ENCODE measurements at regions not wholly inside any gene's neighbourhood (a gene's known extent, or its start where the extent isn't known, plus 50 kb on each side); places are given as distances from the start of the nearest gene placed in this dataset.

DNA sequence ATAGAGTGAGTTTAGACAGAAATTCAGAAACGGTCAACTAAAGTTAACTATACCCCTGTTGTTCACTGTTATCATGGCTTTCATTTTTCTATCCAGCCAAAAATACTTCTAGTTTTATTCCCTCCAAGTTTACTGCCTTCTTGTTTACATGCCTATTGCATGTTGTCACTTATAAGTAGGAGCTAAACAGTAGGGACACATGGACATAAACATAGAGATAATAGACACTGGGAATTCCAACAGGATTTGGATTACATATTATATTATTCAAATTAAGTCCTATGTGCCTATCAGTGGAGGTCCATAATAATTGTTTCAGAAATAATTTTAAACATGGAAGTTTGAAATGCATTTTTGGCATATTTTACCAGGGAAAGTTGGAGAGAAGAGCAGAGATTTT, 269.1 kb upstream of the ZNF717 start:
- TF ChIP-seq, protein P1, sequence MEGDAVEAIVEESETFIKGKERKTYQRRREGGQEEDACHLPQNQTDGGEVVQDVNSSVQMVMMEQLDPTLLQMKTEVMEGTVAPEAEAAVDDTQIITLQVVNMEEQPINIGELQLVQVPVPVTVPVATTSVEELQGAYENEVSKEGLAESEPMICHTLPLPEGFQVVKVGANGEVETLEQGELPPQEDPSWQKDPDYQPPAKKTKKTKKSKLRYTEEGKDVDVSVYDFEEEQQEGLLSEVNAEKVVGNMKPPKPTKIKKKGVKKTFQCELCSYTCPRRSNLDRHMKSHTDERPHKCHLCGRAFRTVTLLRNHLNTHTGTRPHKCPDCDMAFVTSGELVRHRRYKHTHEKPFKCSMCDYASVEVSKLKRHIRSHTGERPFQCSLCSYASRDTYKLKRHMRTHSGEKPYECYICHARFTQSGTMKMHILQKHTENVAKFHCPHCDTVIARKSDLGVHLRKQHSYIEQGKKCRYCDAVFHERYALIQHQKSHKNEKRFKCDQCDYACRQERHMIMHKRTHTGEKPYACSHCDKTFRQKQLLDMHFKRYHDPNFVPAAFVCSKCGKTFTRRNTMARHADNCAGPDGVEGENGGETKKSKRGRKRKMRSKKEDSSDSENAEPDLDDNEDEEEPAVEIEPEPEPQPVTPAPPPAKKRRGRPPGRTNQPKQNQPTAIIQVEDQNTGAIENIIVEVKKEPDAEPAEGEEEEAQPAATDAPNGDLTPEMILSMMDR (IDR thresholded peaks at IDR 0.05) = no peak
- Histone ChIP-seq H3K4me1 (ENCODE audit: control insufficient read depth in 1 of 2, low read depth in 2 of 2) (no peaks in the 10 kb centered on the region), H3K27me3 (replicated peaks; ENCODE audit: insufficient read depth) (no peaks in the 10 kb centered on the region), H3K9me3 (no peaks in the 10 kb centered on the region), H3K4me3 (no peak overlapping the region), H3K27ac (no peak overlapping the region), H3K36me3 (no peaks in the 10 kb centered on the region)
- DNase-seq (ENCODE audit: low spot score) (no peak), ATAC-seq (ENCODE audit: insufficient number of reproducible peaks, low FRiP score, low read depth) (no peak)

DNA sequence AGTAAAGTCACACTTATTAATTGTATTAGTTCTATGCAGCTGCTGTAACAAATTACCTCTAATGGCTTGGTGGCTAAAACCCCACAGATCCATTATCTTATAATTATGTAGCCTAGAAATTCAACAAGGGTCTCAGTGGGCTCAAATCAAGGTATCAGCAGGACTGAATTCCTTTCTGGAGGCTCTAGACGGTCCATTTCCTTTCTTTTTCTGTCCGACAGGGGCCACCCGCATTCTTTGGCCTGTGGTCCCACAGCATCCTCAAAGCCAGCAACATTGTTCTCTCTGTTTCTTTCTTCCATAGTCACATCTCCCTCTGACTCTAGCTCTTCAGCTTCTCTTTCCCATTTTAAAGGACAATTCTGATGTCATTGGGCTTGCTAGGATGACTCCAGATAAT, 276.3 kb upstream of the ZNF717 start:
- ATAC-seq (ENCODE audit: insufficient number of reproducible peaks, low FRiP score, low read depth) = no peak
- TF ChIP-seq, protein P1 (IDR thresholded peaks at IDR 0.05) = no peak

GRCh38 chr3:76063019-76063418, 277.7 kb upstream of the ZNF717 start:
- DNase-seq (ENCODE audit: low spot score) (no peak), ATAC-seq (ENCODE audit: insufficient number of reproducible peaks, low FRiP score, low read depth) (no peak)
- H3K4me1 ChIP-seq (ENCODE audit: control insufficient read depth in 1 of 2, low read depth in 2 of 2) = no peaks in the 10 kb centered on the region
- TF ChIP-seq, protein P1 (IDR thresholded peaks at IDR 0.05) = no peak
- H3K27ac ChIP-seq = no peak overlapping the region
- H3K27me3 ChIP-seq (replicated peaks; ENCODE audit: insufficient read depth) = no peaks in the 10 kb centered on the region
- no peaks in the 10 kb centered on the region for H3K36me3 ChIP-seq
- no peak overlapping the region for H3K4me3 ChIP-seq
- no peaks in the 10 kb centered on the region for H3K9me3 ChIP-seq

More for the DNA sequence above, 276.3 kb upstream of the ZNF717 start:
- Histone ChIP-seq H3K36me3 (no peaks in the 10 kb centered on the region), H3K4me3 (no peak overlapping the region), H3K27ac (no peak overlapping the region), H3K4me1 (ENCODE audit: control insufficient read depth in 1 of 2, low read depth in 2 of 2) (no peaks in the 10 kb centered on the region), H3K9me3 (no peaks in the 10 kb centered on the region), H3K27me3 (replicated peaks; ENCODE audit: insufficient read depth) (no peaks in the 10 kb centered on the region)
- DNase-seq (ENCODE audit: low spot score) = no peak

- TF ChIP-seq, protein P1 (IDR thresholded peaks at IDR 0.05) = no peak
- Histone ChIP-seq H3K27ac (no peak overlapping the region), H3K36me3 (no peaks in the 10 kb centered on the region), H3K4me1 (ENCODE audit: control insufficient read depth in 1 of 2, low read depth in 2 of 2) (no peaks in the 10 kb centered on the region), H3K4me3 (no peak overlapping the region), H3K9me3 (no peaks in the 10 kb centered on the region), H3K27me3 (replicated peaks; ENCODE audit: insufficient read depth) (no peaks in the 10 kb centered on the region)
- DNase-seq (ENCODE audit: low spot score) (no peak), ATAC-seq (ENCODE audit: insufficient number of reproducible peaks, low FRiP score, low read depth) (no peak)
Measured at GRCh38 chr3:76063811-76064210, 278.5 kb upstream of the ZNF717 start.

GRCh38 chr3:76065964-76066363, 280.6 kb upstream of the ZNF717 start:
- Histone ChIP-seq H3K27ac (no peak overlapping the region), H3K9me3 (no peaks in the 10 kb centered on the region), H3K4me1 (ENCODE audit: control insufficient read depth in 1 of 2, low read depth in 2 of 2) (no peaks in the 10 kb centered on the region), H3K36me3 (no peaks in the 10 kb centered on the region), H3K27me3 (replicated peaks; ENCODE audit: insufficient read depth) (no peaks in the 10 kb centered on the region), H3K4me3 (no peak overlapping the region)
- DNase-seq (ENCODE audit: low spot score) (no peak), ATAC-seq (ENCODE audit: insufficient number of reproducible peaks, low FRiP score, low read depth) (no peak)
- TF ChIP-seq, protein P1 (IDR thresholded peaks at IDR 0.05) = no peak

Data from thoracic aorta (tissue), 2 donors.